GM21447 (cell line): ENCODE measurements at regions not wholly inside any gene's neighbourhood (a gene's known extent, or its start where the extent isn't known, plus 50 kb on each side); places are given as distances from the start of the nearest gene placed in this dataset.
"Not testable (repeated sequence)": the region's sequence is repeated elsewhere in the genome, so short reads cannot be mapped to it uniquely, and the experiment has no call there.

Source experiments
- ATAC-seq: cut with Tn5 transposase; IDR thresholded peaks from one replicate; pipeline ENCODE4 v1.9.1; 2021; ENCODE audit not compliant: unreplicated experiment

DNA sequence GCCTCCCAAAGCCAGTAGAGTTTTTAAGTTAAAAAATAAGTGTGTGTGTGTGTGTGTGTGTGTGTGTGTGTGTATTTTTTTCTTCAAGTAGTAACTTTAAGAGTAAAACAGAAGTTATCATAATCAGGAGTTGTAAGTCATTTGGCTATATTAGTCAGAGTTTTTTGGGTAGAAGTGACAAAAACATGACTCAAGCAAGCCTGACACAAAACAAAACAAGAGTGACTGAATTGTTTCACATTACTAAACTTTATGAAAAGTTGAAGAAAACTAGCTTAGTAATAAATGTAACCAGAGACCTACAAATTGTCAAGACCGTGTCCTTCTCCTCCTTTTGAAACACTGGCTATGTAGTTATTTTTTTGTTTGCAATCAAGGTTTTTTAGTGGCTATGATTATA is 738.0 kb upstream of the PITX2 start:
- no peak for ATAC-seq

DNA sequence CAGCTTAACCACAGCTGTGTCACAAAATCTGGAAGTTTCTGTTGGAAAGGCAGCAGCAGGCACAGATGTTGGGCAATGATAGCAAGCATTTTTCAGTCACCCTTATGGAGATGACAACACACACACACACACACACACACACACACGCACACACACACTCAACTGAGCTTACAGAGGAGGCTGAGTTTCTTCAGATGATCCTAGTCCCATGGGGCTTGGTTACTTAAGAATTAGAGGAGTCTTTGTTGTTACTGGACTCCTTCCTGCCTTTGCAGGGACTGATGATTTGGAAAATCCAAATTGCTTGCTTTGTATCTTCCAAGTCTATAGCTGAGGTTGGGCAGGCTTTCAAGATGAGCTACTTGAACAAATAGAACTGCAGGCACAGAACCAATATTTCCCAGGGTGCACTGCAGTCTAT is 740.1 kb upstream of the PITX2 start:
- ATAC-seq, result no peak

DNA sequence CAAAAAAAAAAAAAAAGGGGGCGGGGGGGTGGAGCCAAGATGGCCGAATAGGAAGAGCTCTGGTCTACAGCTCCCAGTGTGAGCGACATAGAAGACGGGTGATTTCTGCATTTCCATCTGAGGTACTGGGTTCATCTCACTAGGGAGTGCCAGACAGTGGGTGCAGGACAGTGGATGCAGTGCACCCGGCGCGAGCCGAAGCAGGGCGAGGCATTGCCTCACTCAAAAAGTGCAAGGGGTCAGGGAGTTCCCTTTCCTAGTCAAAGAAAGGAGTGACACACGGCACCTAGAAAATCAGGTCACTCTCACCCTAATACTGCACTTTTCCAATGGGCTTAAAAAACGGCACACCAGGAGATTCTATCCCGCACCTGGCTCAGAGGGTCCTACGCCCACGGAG is 755.0 kb upstream of the PITX2 start:
- ATAC-seq, result not testable (repeated sequence)

GRCh38 chr4:111388561-111388960 is 756.7 kb upstream of the FAM241A start:
- no peak for ATAC-seq

GRCh38 chr4:111391829-111392228 is 753.4 kb upstream of the FAM241A start:
- ATAC-seq, result no peak

DNA sequence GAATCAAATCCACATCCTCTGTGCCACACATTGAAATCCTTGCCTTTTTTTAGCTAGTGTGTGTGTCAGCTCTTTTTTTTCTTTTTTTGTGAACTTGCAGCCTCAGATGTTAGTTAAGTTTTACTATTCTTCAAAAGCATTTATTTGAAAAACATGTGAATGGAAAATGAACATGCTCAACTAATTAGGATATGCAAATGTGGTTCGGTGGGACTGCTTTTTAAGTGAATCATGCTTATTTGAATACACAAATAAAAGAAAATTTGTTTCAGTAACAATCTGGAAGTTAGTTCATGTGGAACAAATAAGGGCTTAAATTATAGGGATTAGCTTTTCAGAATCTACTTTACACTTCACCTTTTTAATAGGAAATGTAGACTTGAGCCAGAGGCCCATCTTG is 751.5 kb upstream of the FAM241A start:
- no peak for ATAC-seq

- ATAC-seq, result no peak
Observed at GRCh38 chr4:111398906-111399330, 746.3 kb upstream of the FAM241A start.

- no peak for ATAC-seq
Observed at GRCh38 chr4:111399623-111400022, 745.6 kb upstream of the FAM241A start.

- no peak for ATAC-seq
Observed at GRCh38 chr4:111400741-111401140, 744.5 kb upstream of the FAM241A start.

- no peak for ATAC-seq
Observed at GRCh38 chr4:111404673-111405072, 740.6 kb upstream of the FAM241A start.

DNA sequence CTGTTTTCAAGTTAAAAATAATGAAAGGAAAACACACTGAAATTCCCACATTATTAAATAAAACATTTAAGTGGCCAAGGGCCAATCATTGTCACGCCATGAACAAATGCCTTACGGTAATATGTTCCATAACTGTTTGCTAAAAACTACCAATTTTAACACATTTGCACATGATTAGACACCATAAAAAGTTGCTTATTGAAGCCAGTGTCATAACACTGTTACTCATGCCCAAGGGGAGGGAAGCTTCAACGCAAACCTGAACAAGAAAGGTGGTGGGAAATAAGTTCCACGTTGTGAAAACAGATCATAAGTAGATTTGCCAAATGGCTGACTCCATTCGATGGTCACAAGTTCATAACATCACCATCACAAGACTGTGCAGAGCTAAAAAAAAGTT is 739.3 kb upstream of the FAM241A start:
- ATAC-seq, result no peak

- ATAC-seq, result no peak
Observed at GRCh38 chr4:111410571-111410970, 734.7 kb upstream of the FAM241A start.

- ATAC-seq, result no peak
Observed at GRCh38 chr4:111417521-111417920, 727.7 kb upstream of the FAM241A start.

- ATAC-seq, result no peak
Observed at GRCh38 chr4:111433441-111433840, 711.8 kb upstream of the FAM241A start.

DNA sequence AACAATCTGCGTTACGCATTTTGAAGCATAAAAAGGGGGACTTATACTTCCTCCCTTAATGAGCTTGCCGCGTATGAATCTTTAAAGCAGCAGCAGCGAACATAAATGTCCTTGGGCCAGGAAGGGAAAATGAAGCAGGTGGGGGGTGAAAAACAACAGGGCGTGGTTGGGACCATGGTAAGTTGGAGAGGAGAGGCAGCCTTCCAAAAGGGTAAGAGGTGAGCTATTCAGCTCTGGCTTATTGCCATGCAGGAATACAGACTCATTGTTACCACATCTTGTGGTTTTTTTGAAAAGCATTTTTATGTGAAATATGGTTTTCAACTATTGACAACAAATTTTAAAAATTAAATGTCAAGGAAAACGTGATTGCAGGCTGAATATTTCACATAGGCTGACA is 710.7 kb upstream of the FAM241A start:
- ATAC-seq, result no peak

- no peak for ATAC-seq
Observed at GRCh38 chr4:111435986-111436744, 709.1 kb upstream of the FAM241A start.

- ATAC-seq, result no peak
Observed at GRCh38 chr4:111441687-111442086, 703.6 kb upstream of the FAM241A start.

DNA sequence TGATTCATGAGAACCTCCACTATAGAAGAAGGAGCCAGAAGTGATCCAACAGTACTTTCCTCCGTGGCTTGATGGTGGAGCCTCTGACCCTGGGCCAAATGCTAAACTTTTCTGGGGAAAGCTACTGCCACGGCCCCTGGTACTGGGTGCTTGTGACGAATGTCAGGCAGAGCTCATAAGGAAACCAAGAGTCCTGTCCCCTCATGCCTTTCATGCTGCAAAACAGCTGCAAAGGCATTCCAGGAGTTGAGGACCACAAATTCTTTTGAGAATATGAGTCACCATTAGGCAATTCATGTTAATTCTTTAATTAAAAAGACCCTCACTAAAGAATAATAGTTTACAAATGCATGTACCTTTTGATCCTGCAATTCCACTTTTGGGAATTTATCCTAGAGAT is 700.4 kb upstream of the FAM241A start:
- ATAC-seq, result not testable (repeated sequence)

DNA sequence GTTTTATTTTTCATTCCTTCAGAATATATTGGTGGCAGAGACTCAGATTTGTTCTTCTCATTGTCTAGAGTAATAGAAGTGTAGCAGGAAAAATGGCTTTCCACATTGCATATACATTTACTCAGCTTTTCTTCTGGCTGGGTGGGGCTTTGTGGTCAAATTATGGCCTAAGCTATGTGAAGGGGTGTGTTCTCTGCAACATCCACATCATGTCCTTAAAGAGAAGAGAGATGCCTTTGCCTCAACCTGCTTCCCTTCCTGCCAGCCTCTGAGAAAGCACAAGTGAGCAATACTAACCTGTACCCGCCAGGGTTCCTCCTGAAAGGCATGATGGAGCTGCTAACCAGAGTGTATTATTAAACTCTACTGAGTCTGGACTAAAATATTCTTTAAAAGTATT is 695.6 kb upstream of the FAM241A start:
- no peak for ATAC-seq

DNA sequence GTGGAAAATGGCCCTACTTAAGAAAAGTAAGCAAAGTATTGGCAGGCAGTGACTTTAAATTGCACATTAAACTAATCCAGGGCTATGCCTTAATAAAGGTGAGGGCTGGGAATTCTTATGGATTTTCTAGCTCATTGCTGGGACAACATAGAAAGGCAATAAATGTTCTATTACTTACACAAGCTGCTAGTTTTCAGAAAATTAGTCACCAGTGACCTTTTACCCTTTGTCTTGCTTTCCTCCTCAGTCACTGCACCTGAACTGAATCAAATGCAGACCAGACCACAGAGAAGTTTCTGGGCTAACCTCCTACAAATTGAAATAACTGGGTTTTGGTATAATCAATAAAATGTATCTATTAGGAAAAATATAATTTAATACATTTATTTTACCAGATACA is 694.4 kb upstream of the FAM241A start:
- ATAC-seq, result no peak

DNA sequence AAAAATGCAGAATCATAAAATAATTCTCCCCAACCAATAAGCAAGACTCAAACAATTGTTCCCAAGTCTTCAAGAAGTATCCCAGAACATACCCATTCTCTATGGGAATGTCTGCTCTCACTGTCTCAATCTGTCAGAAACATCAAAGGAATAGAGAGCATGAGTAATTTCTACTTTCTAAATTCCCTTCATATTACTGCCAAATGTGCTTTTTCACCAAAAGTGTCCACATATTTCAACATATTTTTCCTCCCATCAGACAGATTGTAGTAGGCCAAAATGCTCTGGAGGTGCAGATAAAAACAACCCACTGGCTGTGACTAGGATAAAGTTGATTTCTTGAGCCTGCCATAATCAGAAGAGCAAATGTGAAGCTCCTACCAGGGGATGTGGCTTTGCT is 692.0 kb upstream of the FAM241A start:
- ATAC-seq, result no peak

DNA sequence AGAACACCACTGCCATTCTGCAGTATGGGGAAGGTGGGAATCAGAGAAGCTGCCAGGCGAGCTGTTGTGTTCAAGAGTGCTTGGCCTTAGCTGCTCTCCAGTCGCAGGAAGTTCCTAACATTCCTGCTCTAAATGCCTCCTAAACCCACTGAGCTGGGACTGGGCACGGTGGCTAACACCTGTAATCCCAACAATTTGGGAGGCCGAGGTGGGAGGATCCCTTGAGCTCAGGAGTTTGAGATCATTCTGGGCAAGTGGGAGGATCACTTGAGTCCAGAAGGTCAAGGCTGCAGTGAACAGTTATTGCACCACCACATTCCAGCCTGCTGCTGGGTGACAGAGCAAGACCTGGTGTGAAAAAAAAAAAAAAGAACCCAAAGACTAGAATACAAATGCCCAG is 690.3 kb upstream of the FAM241A start:
- no peak for ATAC-seq
